GM12864 (cell line): ENCODE measurements at regions not wholly inside any gene's neighbourhood (a gene's known extent, or its start where the extent isn't known, plus 50 kb on each side); places are given as distances from the start of the nearest gene placed in this dataset.

ENCODE experiments used
- DNase-seq: peaks from one replicate; pipeline ENCODE4 v3.0.0-alpha.2; 2011; ENCODE audit warnings: low read depth
- H3K4me3 ChIP-seq: 2 replicates; pipeline ENCODE4 v1.5.1; 2011; ENCODE audit warnings: mild to moderate bottlenecking, low read depth, low read length, control low read depth
- CTCF ChIP-seq: IDR thresholded peaks from 2 replicates; pipeline ENCODE4 v1.5.1; 2011; ENCODE audit warnings: low read depth, mild to moderate bottlenecking, moderate library complexity, low read length, control low read depth, inconsistent platforms; ENCODE audit errors: missing control alignments

- DNase-seq: no peak
- no peak overlapping the region for H3K4me3 ChIP-seq
- no peak for TF ChIP-seq CTCF
Measured at GRCh38 chr21:28342212-28342810, 650.4 kb downstream of the LTN1 start.

GRCh38 chr21:28339403-28339802 lies 653.3 kb downstream of the LTN1 start:
- no peak overlapping the region for H3K4me3 ChIP-seq
- no peak for TF ChIP-seq CTCF
- DNase-seq: no peak

GRCh38 chr21:28338701-28339305 lies 653.9 kb downstream of the LTN1 start:
- no peak for TF ChIP-seq CTCF
- no peak overlapping the region for H3K4me3 ChIP-seq
- no peak for DNase-seq

- H3K4me3 ChIP-seq: no peak overlapping the region
- TF ChIP-seq CTCF: no peak
- no peak for DNase-seq
Measured at GRCh38 chr21:28337315-28337714, 655.4 kb downstream of the LTN1 start.

- H3K4me3 ChIP-seq: no peak overlapping the region
- no peak for DNase-seq
- no peak for TF ChIP-seq CTCF
Measured at GRCh38 chr21:28336314-28336713, 656.4 kb downstream of the LTN1 start.

GRCh38 chr21:28334407-28334806 lies 658.3 kb downstream of the LTN1 start:
- TF ChIP-seq CTCF: no peak
- no peak for DNase-seq
- H3K4me3 ChIP-seq: no peak overlapping the region

- no peak for DNase-seq
- no peak for TF ChIP-seq CTCF
- H3K4me3 ChIP-seq: no peak overlapping the region
Measured at GRCh38 chr21:28333578-28334075, 659.0 kb downstream of the LTN1 start.
